Ascending aorta (tissue), 2 donors: ENCODE measurements at regions not wholly inside any gene's neighbourhood (a gene's known extent, or its start where the extent isn't known, plus 50 kb on each side); places are given as distances from the start of the nearest gene placed in this dataset.

Source experiments
- DNase-seq, 2 donors: peaks; one replicate each; pipeline ENCODE4 v3.0.0-alpha.2; 2019; ENCODE audit warnings: low spot score in 2 of 2
- H3K27ac ChIP-seq, 2 donors: fragments of 200-600 bp; sonication (generic); one replicate each; pipeline ENCODE4 v1.5.1; 2016 to 2017; ENCODE audit warnings: mild to moderate bottlenecking in 1 of 2
- H3K27me3 ChIP-seq: fragments of 200-600 bp; sonication (generic); one replicate; pipeline ENCODE4 v1.5.1; 2017
- H3K36me3 ChIP-seq, 2 donors: fragments of 200-600 bp; sonication (generic); one replicate each; pipeline ENCODE4 v1.5.1; 2016
- H3K4me1 ChIP-seq, 2 donors: fragments of 200-600 bp; sonication (generic); one replicate each; pipeline ENCODE4 v1.5.1; 2016 to 2017; ENCODE audit warnings: mild to moderate bottlenecking in 1 of 2
- H3K4me3 ChIP-seq, 2 donors: fragments of 200-600 bp; sonication (generic); one replicate each; pipeline ENCODE4 v1.5.1; 2016 to 2017; ENCODE audit warnings: mild to moderate bottlenecking in 1 of 2
- H3K9me3 ChIP-seq, 2 donors: fragments of 200-600 bp; sonication (generic); one replicate each; pipeline ENCODE4 v1.5.1; 2016
- CTCF ChIP-seq, 3 experiments: fragments of 200-600 bp in 2 of 3; fragments of 450-650 bp in 1 of 3; sonication (generic) in 2 of 3; IDR thresholded peaks; one replicate each; pipeline ENCODE4 v1.5.1; 2016 to 2019; ENCODE audit warnings: antibody characterized with exemption in 3 of 3, mild to moderate bottlenecking in 1 of 3, moderate library complexity in 1 of 3
- intact Hi-C: fragments of 100-400 bp; cut with DNase I; formaldehyde crosslinking; loops from one replicate; pipeline ENCODE4 v1.15.1; 2023

DNA sequence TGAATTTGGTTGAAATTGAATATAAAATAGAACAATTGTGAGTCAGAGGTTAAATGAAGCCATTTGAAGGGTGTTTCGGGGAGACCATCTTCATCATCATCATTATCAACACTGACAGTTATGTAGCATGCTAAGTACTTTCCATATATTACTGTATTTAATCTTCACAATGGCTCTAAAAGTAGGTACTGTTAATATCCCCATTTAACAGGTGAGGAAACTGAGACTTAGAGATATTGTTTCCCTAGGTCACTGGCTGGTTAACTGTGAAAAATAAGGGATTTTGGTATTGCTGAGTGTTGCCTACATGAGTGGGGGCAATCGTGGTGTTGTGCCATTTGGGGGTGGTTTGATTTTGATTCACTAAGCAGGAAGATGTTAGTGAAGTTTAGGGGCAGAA is 100.3 kb downstream of the TBX19 start:
- no peaks in the 10 kb centered on the region for H3K4me1 ChIP-seq
- intact Hi-C loops: no loop called here
- H3K36me3 ChIP-seq: no peaks in the 10 kb centered on the region
- H3K4me3 ChIP-seq: no peak overlapping the region
- H3K9me3 ChIP-seq: no peaks in the 10 kb centered on the region
- no peak for DNase-seq
- no peak for TF ChIP-seq CTCF (IDR thresholded peaks at IDR 0.05)
- H3K27ac ChIP-seq: no peak overlapping the region
- H3K27me3 ChIP-seq: no peaks in the 10 kb centered on the region

- DNase-seq: no peak
- Histone ChIP-seq H3K4me3 (no peak overlapping the region), H3K9me3 (no peaks in the 10 kb centered on the region), H3K27ac (no peak overlapping the region), H3K27me3 (no peaks in the 10 kb centered on the region), H3K4me1 (no peaks in the 10 kb centered on the region), H3K36me3 (no peaks in the 10 kb centered on the region)
- no peak for TF ChIP-seq CTCF (IDR thresholded peaks at IDR 0.05)
- intact Hi-C loops: no loop called here
Measured at GRCh38 chr1:168379104-168379860, 98.6 kb downstream of the TBX19 start.

DNA sequence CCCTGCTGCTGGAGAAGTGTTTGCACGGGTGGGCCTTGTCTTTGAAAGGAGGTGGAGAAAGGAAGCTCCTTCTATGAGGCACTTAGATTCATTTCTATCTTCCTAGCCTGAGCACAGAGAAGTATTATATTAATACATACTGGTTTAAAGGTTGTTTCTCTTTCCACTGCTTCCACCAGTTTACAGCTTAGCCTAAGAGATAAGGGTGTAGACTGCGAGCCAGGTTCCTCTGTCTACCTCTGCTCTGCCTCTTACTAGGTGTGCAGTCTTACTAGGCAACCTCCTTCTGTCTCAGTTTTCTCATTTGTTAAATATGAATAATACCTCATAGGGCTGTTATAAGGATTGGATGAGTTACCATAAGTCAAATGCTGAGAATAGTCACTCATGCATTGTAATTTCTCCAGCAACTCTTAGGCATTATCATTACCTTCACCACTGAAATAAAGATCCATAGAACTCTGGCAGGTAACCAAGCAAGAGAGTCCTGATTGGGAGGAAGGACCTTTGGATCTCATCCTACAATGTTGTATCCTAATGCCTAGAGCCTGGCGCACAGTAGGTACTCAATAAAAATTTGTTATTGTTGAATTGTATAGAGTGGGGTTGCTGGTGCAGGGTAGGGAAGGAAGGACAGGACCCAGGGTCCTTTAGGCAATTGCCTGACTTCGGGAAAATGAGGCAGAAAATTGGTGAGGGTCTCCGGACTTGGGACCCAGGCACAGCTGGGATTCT is 95.1 kb downstream of the TBX19 start:
- intact Hi-C loops: no loop called here
- Histone ChIP-seq H3K36me3 (no peaks in the 10 kb centered on the region), H3K4me3 (no peak overlapping the region), H3K27me3 (no peaks in the 10 kb centered on the region), H3K9me3 (no peaks in the 10 kb centered on the region), H3K4me1 (no peaks in the 10 kb centered on the region), H3K27ac (no peak overlapping the region)
- TF ChIP-seq CTCF (IDR thresholded peaks at IDR 0.05): no peak
- DNase-seq: no peak

- no peak for DNase-seq
- Histone ChIP-seq H3K27me3 (no peaks in the 10 kb centered on the region), H3K4me3 (no peak overlapping the region), H3K36me3 (no peaks in the 10 kb centered on the region), H3K9me3 (no peaks in the 10 kb centered on the region), H3K4me1 (no peaks in the 10 kb centered on the region), H3K27ac (no peak overlapping the region)
- intact Hi-C loops: no loop called here
- no peak for TF ChIP-seq CTCF (IDR thresholded peaks at IDR 0.05)
Measured at GRCh38 chr1:168374566-168374965, 93.9 kb downstream of the TBX19 start.

- no peak for TF ChIP-seq CTCF (IDR thresholded peaks at IDR 0.05)
- DNase-seq: no peak
- Histone ChIP-seq H3K4me1 (no peaks in the 10 kb centered on the region), H3K27me3 (no peaks in the 10 kb centered on the region), H3K4me3 (no peak overlapping the region), H3K36me3 (no peaks in the 10 kb centered on the region), H3K27ac (no peak overlapping the region), H3K9me3 (no peaks in the 10 kb centered on the region)
- intact Hi-C loops: no loop called here
Measured at GRCh38 chr1:168373869-168374268, 93.2 kb downstream of the TBX19 start.
